Activated naive CD4-positive, alpha-beta T cell treated with anti-CD3 and anti-CD28 coated beads for 36 hours (primary cell): ENCODE measurements at regions not wholly inside any gene's neighbourhood (a gene's known extent, or its start where the extent isn't known, plus 50 kb on each side); places are given as distances from the start of the nearest gene placed in this dataset.

Experiments used
- CTCF ChIA-PET: fragments of 350-600 bp; sonication (Branson Sonifier 250); formaldehyde crosslinking; loops from one replicate; lab custom pipeline; 2021; ENCODE audit warnings: antibody characterized with exemption; lab: Charles Lee
- DNase-seq: peaks from one replicate; pipeline ENCODE4 v3.0.0-alpha.2; 2020
- H3K27ac Mint-ChIP-seq: one replicate; pipeline ENCODE4 v1.8.0; 2021; ENCODE audit warnings: mild to moderate bottlenecking, mixed read lengths
- H3K27me3 Mint-ChIP-seq: one replicate; pipeline ENCODE4 v1.8.0; 2021; ENCODE audit warnings: low read depth, mixed read lengths
- H3K36me3 Mint-ChIP-seq: one replicate; pipeline ENCODE4 v1.8.0; 2021; ENCODE audit warnings: low read depth, mixed read lengths
- H3K4me1 Mint-ChIP-seq: one replicate; pipeline ENCODE4 v1.8.0; 2021; ENCODE audit warnings: low read depth, mixed read lengths
- H3K4me3 Mint-ChIP-seq: one replicate; pipeline ENCODE4 v1.8.0; 2021; ENCODE audit warnings: mild to moderate bottlenecking, moderate library complexity, mixed read lengths
- H3K9me3 Mint-ChIP-seq: one replicate; pipeline ENCODE4 v1.8.0; 2021; ENCODE audit warnings: mixed read lengths
- intact Hi-C: fragments of 100-400 bp; cut with micrococcal nuclease; formaldehyde crosslinking; loops from one replicate; pipeline ENCODE4 v1.15.1; 2023

DNA sequence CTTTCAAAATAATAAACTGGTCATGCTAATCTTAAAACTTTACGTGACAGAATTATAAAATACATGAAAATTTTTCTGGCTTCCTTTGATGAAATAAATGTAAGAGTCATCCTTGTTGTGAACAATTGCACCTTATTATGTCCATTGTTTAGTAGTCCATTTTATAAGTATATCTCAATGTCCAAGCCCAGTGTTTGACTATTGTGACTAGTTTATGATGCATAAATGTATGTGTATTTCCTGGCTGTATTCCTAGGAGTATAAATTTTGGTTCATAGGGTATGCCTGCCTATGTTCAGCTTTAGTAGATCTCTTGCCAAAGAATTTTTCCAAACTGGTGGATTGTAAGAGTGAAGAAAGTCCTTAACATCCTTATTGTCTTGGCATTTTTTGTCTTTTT is 2895.5 kb upstream of the PCDH20 start:
- CTCF ChIA-PET, result no interaction called here
- H3K36me3 Mint-ChIP-seq, result no peaks in the 10 kb centered on the region
- no peak for DNase-seq
- intact Hi-C loops, result no loop called here
- H3K4me3 Mint-ChIP-seq, result no peak overlapping the region
- no peaks in the 10 kb centered on the region for H3K4me1 Mint-ChIP-seq
- H3K27me3 Mint-ChIP-seq, result no peaks in the 10 kb centered on the region
- H3K27ac Mint-ChIP-seq, result no peak overlapping the region
- H3K9me3 Mint-ChIP-seq, result no peaks in the 10 kb centered on the region

DNA sequence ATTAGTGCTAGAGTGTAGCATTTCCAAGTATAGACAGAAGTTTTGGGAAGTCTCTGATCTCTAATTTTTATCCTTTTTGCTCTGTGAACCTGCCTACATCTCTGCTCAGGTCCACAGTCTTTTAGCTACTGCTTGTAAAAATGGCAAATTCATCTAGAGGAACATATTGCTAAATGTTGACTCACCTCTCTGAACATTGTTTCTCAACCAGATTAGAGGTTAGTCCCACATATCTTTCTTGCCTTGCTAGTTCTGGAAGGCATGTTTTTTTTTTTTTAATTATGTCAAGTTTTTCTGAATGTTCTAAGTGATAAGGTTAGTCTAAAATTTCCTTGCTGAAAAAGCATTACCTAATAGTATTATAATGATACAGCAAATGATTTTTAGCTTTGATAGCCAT is 2889.6 kb upstream of the PCDH20 start:
- CTCF ChIA-PET, result no interaction called here
- no peaks in the 10 kb centered on the region for H3K9me3 Mint-ChIP-seq

GRCh38 chr13:64300239-64300638 is 2884.6 kb upstream of the PCDH20 start:
- CTCF ChIA-PET, result no interaction called here
- H3K27me3 Mint-ChIP-seq, result no peaks in the 10 kb centered on the region
- intact Hi-C loops, result no loop called here
- no peak for DNase-seq
- no peak overlapping the region for H3K4me3 Mint-ChIP-seq
- H3K27ac Mint-ChIP-seq, result no peak overlapping the region
- H3K36me3 Mint-ChIP-seq, result no peaks in the 10 kb centered on the region
- H3K4me1 Mint-ChIP-seq, result no peaks in the 10 kb centered on the region
- H3K9me3 Mint-ChIP-seq, result peaks cover 4% of the 10 kb centered on the region

More for the DNA sequence above, 2889.6 kb upstream of the PCDH20 start:
- Mint-ChIP-seq H3K36me3 (no peaks in the 10 kb centered on the region), H3K27ac (no peak overlapping the region), H3K4me3 (no peak overlapping the region), H3K4me1 (no peaks in the 10 kb centered on the region), H3K27me3 (no peaks in the 10 kb centered on the region)
- no peak for DNase-seq
- intact Hi-C loops, result no loop called here

GRCh38 chr13:64293923-64294322 is 2878.3 kb upstream of the PCDH20 start:
- Mint-ChIP-seq H3K4me1 (no peaks in the 10 kb centered on the region), H3K9me3 (peaks cover 14% of the 10 kb centered on the region), H3K27me3 (no peaks in the 10 kb centered on the region), H3K36me3 (no peaks in the 10 kb centered on the region), H3K27ac (no peak overlapping the region), H3K4me3 (no peak overlapping the region)
- CTCF ChIA-PET, result no interaction called here
- intact Hi-C loops, result no loop called here
- DNase-seq, result no peak

- intact Hi-C loops, result no loop called here
- DNase-seq, result no peak
- no peaks in the 10 kb centered on the region for H3K36me3 Mint-ChIP-seq
- no peaks in the 10 kb centered on the region for H3K4me1 Mint-ChIP-seq
- no peak overlapping the region for H3K4me3 Mint-ChIP-seq
- CTCF ChIA-PET, result no interaction called here
- H3K9me3 Mint-ChIP-seq, result peaks cover 17% of the 10 kb centered on the region
- no peaks in the 10 kb centered on the region for H3K27me3 Mint-ChIP-seq
- no peak overlapping the region for H3K27ac Mint-ChIP-seq
Observed at GRCh38 chr13:64289702-64290101, 2874.1 kb upstream of the PCDH20 start.

- no peaks in the 10 kb centered on the region for H3K4me1 Mint-ChIP-seq
Observed at GRCh38 chr13:64283926-64284325, 2868.3 kb upstream of the PCDH20 start.

GRCh38 chr13:64278493-64278892 is 2862.8 kb upstream of the PCDH20 start:
- intact Hi-C loops, result no loop called here
- Mint-ChIP-seq H3K9me3 (peaks cover 14% of the 10 kb centered on the region), H3K27ac (no peak overlapping the region), H3K36me3 (no peaks in the 10 kb centered on the region), H3K27me3 (no peaks in the 10 kb centered on the region), H3K4me3 (no peak overlapping the region), H3K4me1 (no peaks in the 10 kb centered on the region)
- no peak for DNase-seq
- CTCF ChIA-PET, result no interaction called here

More at GRCh38 chr13:64283926-64284325, 2868.3 kb upstream of the PCDH20 start:
- Mint-ChIP-seq H3K9me3 (peaks cover 16% of the 10 kb centered on the region), H3K36me3 (no peaks in the 10 kb centered on the region), H3K27ac (no peak overlapping the region), H3K27me3 (no peaks in the 10 kb centered on the region), H3K4me3 (no peak overlapping the region)
- no peak for DNase-seq
- CTCF ChIA-PET, result no interaction called here
- intact Hi-C loops, result no loop called here

GRCh38 chr13:64277097-64277496 is 2861.4 kb upstream of the PCDH20 start:
- DNase-seq, result no peak
- no peak overlapping the region for H3K27ac Mint-ChIP-seq
- H3K9me3 Mint-ChIP-seq, result peaks cover 12% of the 10 kb centered on the region
- H3K4me1 Mint-ChIP-seq, result no peaks in the 10 kb centered on the region
- intact Hi-C loops, result no loop called here
- CTCF ChIA-PET, result no interaction called here
- no peak overlapping the region for H3K4me3 Mint-ChIP-seq
- no peaks in the 10 kb centered on the region for H3K36me3 Mint-ChIP-seq
- H3K27me3 Mint-ChIP-seq, result no peaks in the 10 kb centered on the region

DNA sequence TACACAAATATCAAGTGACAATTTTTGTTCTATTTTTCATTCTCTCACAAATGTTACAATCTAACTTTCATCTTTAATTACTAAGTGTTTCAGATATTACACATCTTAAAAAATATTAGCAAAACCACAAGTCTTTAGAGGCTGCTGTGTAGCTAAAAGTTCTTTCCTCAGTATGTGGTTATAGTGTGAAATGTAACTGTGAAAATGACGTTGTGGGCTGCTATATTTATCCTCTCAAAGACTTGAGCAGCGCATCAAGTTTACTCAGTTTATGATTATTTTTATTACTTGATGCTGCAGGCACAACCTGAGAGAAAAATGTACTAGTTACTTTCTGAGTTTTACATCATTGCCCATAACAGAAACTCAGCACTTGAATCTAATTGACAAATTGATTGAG is 2860.6 kb upstream of the PCDH20 start:
- H3K4me3 Mint-ChIP-seq, result no peak overlapping the region
- H3K9me3 Mint-ChIP-seq, result peaks cover 11% of the 10 kb centered on the region
- CTCF ChIA-PET, result no interaction called here
- no peaks in the 10 kb centered on the region for H3K36me3 Mint-ChIP-seq
- no peaks in the 10 kb centered on the region for H3K4me1 Mint-ChIP-seq
- H3K27ac Mint-ChIP-seq, result no peak overlapping the region
- no peaks in the 10 kb centered on the region for H3K27me3 Mint-ChIP-seq
- no peak for DNase-seq
- intact Hi-C loops, result no loop called here

DNA sequence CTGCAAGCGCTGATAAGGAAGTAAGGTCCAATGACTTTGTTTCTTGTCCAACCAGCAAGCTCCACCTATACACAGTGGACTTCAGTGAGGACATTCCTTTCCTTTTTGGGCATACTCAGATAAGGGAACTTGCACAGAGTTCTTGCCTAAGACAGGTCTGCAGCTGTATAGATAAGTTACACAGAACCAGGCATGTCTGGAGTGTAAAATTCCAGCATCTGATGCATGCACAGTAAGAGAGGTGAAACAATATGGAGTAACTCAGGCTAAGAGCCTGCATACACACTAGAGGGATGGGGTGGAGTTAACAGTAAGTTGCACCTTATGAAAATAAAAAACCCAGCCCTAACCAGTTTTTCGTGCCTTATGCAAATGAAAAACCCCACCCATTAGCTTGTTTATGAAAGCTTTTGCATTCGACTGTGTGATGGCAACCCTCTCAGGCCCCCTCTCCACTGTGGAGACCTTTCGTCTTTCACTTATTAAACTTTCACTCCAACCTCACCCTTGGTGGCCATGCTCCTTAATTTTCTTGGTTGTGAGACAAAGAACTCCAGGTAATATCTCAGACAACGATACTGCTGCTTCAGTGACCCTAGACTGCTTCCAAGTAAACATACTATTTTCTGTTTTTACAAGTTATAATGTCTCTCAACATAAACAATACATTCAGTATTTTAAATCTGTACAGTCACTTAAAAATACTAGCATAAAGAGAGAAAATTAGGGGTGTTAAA is 2859.0 kb upstream of the PCDH20 start:
- Mint-ChIP-seq H3K27me3 (no peaks in the 10 kb centered on the region), H3K36me3 (no peaks in the 10 kb centered on the region), H3K4me1 (no peaks in the 10 kb centered on the region), H3K4me3 (no peak overlapping the region), H3K27ac (no peak overlapping the region), H3K9me3 (peaks cover 5% of the 10 kb centered on the region)
- intact Hi-C loops, result no loop called here
- DNase-seq, result no peak
- CTCF ChIA-PET, result no interaction called here

- intact Hi-C loops, result no loop called here
- no peak overlapping the region for H3K4me3 Mint-ChIP-seq
- no peaks in the 10 kb centered on the region for H3K4me1 Mint-ChIP-seq
- CTCF ChIA-PET, result no interaction called here
- no peak overlapping the region for H3K27ac Mint-ChIP-seq
- H3K9me3 Mint-ChIP-seq, result peaks cover 5% of the 10 kb centered on the region
- no peaks in the 10 kb centered on the region for H3K27me3 Mint-ChIP-seq
- H3K36me3 Mint-ChIP-seq, result no peaks in the 10 kb centered on the region
- DNase-seq, result no peak
Observed at GRCh38 chr13:64273780-64274179, 2858.1 kb upstream of the PCDH20 start.

GRCh38 chr13:64272681-64273080 is 2857.0 kb upstream of the PCDH20 start:
- H3K27ac Mint-ChIP-seq, result no peak overlapping the region
- H3K27me3 Mint-ChIP-seq, result no peaks in the 10 kb centered on the region
- no peaks in the 10 kb centered on the region for H3K36me3 Mint-ChIP-seq
- intact Hi-C loops, result no loop called here
- DNase-seq, result no peak
- H3K4me1 Mint-ChIP-seq, result no peaks in the 10 kb centered on the region
- no peak overlapping the region for H3K4me3 Mint-ChIP-seq
- CTCF ChIA-PET, result no interaction called here
- peaks cover 5% of the 10 kb centered on the region for H3K9me3 Mint-ChIP-seq

DNA sequence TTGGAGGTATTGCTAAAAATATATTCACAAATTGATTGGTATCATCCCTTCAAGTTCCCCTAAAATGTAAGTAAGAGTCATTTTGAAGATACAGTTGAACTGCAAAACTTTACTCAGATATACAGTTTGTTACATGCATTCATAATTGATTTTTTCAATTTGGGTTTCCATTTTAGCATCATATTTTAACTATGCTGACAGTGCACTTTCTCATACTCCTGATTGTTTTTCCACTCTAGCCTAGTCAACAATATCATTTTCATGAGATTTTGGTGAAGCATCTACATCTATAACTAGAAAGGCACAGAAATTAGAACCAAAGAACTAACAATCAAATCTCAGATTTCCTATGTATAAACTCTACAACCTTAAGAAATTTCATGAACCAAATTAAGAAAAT is 2850.4 kb upstream of the PCDH20 start:
- peaks cover 18% of the 10 kb centered on the region for H3K9me3 Mint-ChIP-seq
- no peak for DNase-seq
- no peak overlapping the region for H3K27ac Mint-ChIP-seq
- H3K36me3 Mint-ChIP-seq, result no peaks in the 10 kb centered on the region
- CTCF ChIA-PET, result no interaction called here
- no peaks in the 10 kb centered on the region for H3K27me3 Mint-ChIP-seq
- H3K4me1 Mint-ChIP-seq, result no peaks in the 10 kb centered on the region
- H3K4me3 Mint-ChIP-seq, result no peak overlapping the region
- intact Hi-C loops, result no loop called here
